Stimulated activated CD4-positive, alpha-beta T cell treated with anti-CD3 and anti-CD28 coated beads, Interleukin-2, amount 100 ng/mL, for 24 hours (primary cell): ENCODE measurements at regions not wholly inside any gene's neighbourhood (a gene's known extent, or its start where the extent isn't known, plus 50 kb on each side); places are given as distances from the start of the nearest gene placed in this dataset.

Experiments
- DNase-seq, 2 donors: peaks; one replicate each; pipeline ENCODE4 v3.0.0-alpha.2; 2020

DNA sequence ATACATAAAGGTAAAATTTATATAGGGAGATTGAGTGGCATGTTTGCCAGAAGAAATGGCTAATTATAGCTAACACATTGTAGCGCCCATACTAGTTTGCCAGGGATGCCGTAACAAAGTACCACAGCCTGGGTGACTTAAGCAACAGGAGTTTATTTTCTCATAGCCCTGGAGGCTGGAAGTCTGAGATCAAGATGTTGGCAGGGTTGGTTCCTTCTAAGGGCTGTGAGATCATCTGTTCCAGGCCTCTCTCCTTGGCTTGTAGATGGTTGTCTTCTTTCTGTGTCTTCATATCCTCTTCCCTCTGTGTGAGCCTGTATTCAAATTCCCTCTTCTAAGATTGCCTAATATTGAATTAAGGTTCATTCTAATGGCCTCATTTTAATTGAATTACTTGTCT lies 417.5 kb upstream of the OPRM1 start:
- DNase-seq = no peak

DNA sequence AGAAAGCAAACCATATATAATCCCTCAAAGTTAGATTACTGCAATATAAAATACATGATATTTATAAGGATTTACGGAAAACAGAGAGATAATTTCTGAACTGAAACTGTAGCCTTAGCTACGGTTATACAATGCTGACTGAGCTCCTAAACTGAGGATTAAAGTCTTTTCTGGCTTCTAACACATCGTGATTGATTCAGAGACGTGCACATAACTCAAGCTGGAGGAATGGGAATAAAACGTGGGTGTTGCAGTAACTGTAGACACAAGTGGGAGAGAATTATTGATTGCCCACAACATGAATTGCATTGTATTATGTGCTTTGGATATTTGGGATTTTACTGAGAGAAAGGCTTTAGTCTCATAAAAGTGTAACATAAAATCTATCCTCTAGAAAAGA lies 418.0 kb upstream of the OPRM1 start:
- DNase-seq = no peak

DNA sequence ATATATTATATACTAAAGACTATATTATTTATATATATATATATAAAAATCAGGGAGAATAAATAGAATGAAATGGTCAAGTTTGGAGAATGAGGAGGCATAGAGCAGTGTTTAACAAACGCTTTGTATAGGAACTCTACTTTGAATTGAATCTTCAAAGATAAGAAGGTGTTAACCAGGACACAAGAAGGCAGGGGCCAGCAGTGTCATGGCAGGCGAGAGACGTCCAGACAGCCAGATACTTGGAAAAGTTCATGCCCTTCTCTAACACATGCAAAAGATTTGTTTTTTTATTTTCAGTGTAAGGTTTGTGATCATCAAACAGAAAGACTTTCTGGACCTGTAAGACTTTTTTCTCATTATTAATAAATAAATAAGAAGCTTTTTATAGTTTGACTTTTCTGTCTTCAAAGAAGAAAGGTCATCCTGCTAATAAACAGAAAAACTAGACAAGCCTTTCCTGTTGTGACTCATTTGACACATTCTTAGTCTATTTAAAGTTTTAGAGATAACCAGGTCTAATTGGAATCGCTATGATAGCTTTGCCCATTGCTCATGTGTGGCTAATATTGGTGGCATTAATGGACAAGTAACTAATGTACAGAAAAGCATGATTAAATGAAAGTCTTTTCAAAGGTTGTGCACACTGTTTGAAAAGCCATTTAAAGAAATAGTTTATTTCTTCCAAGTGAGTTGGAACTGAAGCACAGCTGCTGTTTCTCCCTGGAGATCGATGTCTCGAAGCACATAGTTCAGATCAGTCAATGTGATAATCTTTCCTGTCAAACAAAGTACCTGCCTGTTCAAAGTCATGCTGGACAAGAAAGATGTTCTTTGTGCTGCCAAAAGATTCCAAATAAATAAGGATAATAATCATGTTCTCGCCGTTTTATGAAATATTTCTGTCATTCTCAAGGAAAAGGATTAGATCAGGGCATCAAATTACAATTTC lies 420.4 kb upstream of the OPRM1 start:
- DNase-seq = no peak

DNA sequence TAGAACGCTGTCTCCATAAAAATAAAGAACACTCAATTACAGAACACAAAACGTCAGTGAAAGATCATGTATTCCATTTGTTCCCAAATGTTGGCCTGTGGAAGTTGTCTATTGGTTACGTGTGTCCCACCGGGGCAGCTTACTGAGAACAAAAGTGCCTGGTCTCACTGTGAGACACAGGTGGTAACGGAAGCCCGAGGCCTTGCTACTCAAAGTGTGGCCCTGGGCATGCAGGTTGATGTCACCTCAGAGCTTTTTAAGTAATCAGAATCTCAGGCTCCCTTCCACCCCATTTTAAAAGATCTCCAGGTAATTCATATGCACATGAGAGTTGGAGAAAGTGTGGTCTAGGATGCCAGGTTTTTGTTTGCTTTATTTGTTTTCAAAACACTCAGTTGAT lies 422.5 kb upstream of the OPRM1 start:
- no peak for DNase-seq

DNA sequence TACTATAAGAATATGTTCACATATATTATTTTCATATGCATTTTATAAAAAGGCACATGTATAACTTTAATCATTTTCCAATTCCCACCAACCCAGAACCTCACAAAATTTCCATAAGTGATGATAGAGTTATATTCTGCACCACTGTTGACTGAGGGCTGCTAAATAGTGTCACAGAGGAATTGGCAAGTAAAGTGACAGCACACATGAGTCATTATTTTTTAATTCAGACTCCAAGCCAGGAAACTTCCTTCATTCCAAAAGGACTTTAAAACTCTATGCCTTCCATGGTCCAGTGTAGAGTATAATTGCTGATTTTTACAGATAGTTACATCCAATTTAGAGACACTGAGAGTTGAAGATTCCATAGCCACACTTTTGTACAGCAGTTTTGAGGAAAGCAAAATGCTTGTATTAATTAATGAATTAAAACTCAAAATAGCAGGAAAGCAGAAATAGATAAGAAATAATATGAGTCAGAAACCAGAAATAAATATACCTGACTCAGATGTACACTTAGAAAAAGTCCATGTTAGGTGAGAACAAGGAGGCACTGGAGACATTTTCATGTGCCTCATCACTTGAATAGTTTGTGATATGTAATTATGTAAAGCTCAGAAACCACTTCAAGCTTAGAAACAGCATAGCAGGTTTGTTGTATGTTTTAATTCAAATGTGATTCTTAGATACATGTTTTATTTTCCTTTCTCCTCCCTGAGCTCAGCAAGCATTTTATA lies 425.2 kb upstream of the OPRM1 start:
- DNase-seq = no peak

DNA sequence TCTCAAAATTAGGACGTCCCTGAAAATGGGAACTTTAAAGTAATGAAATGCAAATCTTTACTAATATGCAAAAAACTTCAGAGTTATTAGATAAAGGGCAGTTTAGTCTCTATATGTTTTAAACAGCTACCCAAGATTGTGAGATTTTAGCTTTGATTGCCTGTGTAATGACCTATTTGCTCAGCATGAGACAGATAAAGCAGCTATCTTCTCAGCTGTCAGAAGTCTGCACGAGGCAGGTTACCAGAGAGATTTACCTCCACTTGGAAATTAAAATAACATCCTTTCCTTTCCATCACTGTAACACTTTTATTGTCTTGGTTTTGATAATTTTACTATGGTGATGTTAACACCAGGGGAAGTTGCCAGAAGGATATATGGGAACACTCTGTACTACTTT lies 436.6 kb upstream of the OPRM1 start:
- no peak for DNase-seq

DNA sequence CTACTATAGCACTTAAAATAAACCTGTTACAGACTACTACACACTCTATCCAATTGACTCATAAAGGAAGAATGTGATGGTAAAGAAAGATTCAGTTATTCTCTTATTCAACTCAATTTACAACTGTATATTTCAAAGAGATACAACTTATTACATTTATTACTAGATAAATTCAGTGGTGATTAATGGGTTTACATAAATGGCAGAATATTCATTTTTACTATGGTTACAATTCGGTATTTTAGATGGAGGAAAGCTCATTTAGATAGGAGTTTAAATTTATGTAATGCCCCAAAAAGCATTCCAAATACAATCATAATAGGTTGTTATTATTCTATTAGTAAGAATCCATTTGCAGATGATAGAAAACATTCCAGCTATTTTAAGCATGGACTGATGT lies 439.1 kb upstream of the OPRM1 start:
- no peak for DNase-seq

DNA sequence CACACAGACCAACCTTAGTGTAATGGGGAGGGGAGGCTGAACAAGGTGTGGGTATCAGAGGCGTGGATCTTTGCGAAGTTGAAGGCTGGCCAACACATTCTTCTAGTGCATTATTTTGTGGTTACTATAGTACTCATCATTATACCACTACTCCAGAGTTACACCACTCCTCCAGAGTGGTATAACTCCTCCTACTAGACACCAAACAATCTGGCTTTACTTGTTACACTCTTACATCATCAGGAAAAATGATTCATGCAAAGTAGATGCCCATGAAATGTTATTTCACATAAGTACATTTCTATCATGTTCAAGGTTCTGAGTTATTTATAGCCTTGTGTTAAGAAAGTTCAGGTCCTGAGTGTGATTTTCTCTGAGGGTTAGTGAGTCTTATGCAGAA lies 443.1 kb upstream of the OPRM1 start:
- no peak for DNase-seq

DNA sequence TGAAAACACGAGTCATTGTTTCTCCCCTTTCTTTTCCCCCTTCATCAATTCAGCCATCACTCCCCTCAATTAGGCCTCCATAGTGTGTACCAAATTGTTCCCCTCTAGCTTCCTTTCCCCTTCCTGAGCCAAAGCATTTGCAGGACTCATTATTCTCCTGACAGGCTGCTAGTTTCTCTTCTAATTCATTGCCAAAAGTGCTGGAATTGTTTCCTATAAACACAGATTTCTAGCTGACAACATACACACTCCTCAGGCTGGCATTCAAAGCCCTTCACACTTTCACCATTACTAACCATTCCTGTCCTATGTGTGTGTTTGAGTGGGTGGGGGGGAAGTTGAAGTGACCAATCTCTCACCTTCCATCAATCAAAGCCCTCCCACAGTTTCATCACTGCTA lies 444.2 kb upstream of the OPRM1 start:
- DNase-seq = no peak

DNA sequence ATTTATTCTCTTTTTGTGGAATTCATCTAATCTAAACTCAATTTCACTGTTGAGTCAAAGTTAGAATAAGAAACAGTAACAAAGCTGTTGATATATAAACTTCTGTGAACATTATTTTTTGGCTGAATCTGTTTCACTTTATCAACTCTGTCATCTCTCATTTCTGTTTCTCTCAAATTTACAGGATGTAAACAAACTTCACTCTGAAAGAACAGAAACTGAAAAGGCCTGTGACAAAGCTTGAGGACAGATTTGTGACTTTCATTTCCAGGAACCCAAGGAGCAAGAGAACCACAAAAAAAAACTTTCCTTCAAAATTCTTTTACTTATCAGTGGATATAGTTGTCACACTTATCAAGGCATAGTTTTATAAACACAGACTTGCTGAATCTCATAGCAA lies 447.9 kb upstream of the OPRM1 start:
- no peak for DNase-seq

DNA sequence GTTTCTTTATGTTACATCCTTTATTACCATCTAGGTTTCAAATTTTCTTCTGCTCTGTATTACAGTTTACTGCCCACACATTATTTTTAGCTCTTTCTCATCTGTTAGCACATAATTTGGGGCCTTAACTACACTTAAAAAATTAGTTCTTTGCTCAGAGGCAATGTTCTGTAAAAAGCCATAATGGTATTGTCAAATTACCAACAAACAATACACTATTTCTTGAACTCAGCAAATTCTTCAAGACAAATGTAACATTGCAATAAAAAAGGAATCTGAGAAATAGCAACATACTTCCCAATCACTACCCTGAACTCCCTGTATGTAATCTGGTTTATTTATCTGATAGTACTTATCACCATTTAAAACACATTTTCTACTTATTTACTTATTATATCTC lies 448.6 kb upstream of the OPRM1 start:
- no peak for DNase-seq

DNA sequence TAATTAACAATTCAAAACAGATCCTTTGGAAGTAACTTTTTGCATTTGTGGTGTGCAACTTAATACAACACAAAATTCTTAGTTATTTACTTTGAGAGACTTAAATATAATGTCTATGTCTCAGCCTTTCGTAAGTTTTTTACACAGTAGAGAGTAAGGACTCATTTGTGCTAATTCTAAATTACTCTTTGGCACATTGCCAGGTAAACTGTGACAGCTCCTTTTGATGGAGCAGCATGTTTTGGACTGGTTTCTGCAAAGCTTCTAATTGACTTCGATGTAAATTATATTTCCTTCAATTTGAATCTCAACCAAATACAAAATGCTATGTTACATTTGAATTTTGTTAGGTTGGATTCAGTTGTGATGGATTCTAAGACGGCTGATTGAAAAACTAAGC lies 450.7 kb upstream of the OPRM1 start:
- no peak for DNase-seq

DNA sequence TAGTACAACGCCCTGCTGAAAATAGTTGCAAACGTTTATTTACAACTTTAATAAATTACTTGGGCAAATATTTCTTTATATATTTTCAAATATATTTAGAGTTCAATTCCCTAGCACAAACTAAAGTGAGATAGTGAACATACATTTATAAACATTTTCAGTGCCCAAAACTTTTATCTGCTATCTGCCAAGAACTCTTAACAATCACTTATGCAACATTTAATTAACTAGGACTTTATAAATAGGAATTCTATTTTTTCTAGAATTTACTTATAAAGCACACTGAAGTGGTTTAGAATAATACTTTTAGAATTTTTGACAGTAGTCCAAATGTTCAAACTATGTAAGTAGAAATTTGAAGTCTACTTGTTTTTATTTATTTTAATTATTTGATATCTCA lies 452.6 kb upstream of the RGS17 start:
- DNase-seq = no peak

DNA sequence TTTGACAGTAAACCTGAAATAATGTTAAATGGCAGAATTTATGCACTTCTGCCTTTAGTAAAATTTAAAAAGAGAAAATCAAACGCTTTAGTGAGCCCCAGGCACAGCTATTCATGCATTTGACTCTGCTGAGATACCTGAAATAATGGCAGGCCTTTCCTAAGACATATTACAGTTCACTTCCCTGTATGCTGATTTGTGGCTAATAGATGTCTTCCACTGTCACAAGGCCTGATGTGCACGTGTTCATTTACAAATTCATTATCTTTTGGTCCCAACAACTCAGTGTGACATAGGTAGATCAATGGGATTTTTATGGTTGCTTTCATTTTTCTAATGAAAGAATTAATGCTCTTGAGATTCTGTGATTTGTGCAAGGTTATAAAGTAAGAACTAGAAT lies 449.7 kb upstream of the RGS17 start:
- DNase-seq = no peak

DNA sequence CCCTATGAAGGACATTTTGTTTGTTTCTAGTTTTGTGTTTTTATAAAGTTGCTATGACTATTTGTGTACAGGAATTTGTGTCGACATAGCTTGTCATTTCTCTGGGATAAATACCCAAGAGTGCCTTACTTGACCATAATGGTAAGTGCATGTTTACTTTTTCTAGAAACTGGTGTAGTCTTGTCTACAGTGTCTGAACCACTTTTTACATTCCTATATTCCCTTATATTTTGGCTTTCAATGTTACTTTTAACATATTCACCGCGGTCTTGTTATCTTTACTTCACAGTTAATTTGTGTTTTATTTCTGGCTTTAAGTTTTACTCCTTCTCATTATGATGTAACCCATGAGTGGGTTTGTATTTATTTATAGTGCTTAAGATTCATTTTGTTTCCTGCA lies 444.4 kb upstream of the RGS17 start:
- DNase-seq = no peak

DNA sequence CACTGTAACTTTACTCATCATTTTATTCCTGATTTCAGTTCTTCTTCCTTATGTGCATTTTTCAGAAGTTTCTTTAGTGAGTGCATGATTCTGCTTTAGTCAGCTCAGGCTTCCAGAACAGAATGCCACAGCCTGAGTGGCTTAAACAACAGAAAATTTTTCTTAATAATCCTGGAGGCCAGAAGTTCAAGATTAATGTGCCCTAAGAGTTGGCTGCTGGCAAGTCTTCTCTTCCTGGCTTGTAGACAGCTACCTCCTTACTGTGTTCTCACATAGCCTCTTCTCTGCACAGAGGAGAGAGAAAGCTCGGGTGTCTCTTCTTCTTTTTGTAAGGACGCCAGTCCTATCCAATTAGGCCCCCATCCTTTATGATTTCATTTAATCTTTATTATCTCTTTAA lies 443.1 kb upstream of the RGS17 start:
- DNase-seq = no peak

DNA sequence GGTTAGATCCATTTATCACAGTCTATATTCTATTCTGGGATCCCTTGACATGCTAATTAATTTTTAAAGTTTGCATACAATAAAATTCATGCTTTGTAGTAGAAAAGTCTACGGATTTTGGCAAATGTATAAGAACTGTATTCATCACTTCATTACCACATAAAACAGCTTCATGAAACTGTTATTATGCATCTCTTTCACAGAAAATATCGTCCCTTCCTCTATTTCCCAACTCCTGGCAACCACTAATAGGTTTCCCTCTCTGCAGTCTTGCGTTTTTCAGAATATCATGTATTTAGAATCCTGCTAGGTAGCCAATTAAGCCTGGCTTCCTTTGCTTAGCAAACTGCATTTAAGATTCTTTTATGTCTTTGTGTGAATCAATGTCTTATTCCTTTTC lies 441.3 kb upstream of the RGS17 start:
- no peak for DNase-seq

DNA sequence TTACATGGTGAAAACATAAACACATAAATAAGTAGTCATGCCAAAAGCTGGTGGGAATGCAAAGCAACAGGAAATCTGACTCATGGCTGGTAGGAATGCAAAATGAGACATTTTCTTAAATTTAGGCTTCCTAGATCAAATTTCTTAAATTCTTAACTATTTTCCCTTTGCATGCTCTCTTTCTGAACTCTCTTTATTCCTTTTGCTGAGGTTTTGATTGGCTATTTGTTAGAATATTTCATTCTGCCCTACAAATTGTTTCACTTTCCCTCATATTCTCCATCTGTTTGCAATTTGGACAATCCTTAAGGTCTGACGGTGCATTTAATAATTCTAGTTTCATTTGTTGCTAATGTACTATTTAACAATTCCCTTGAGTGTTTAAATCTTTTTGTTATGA lies 437.5 kb upstream of the RGS17 start:
- DNase-seq = no peak

DNA sequence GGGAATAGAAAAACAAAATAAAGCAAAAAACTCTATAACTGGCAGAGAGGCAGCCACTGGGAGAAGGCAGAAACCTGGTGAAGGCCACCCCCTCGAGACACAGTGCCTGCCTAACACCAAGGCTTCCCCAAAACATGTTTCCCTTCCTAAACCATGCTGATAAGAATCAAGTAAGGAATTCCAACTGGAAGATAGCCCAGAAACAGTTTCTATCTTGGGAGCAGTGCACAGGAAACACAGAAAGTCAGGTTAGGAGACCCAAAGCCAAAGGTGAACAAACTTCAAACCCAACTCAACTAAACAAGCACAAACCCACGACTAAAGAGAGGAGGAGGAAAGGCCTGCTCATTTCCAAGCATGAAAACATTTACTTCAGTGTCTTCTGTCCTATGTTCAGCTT lies 433.7 kb upstream of the RGS17 start:
- no peak for DNase-seq

DNA sequence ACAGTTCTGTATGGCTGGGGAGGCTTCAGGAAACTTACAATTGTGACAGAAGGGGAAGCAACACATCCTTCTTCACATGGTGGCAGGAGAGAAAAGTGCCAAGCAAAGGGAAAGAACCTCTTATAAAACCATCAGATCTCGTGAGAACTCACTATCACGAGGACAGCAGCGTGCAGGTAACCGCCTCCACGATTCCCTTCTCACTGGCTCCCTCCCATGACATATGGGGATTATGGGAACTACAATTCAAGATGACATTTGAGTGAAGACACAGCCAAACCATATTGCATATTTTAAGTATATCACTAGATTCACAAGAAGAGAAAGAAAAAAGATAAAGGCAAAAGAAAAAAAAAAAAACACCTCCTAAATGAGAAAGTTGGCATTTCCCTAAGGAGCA lies 431.9 kb upstream of the RGS17 start:
- no peak for DNase-seq

DNA sequence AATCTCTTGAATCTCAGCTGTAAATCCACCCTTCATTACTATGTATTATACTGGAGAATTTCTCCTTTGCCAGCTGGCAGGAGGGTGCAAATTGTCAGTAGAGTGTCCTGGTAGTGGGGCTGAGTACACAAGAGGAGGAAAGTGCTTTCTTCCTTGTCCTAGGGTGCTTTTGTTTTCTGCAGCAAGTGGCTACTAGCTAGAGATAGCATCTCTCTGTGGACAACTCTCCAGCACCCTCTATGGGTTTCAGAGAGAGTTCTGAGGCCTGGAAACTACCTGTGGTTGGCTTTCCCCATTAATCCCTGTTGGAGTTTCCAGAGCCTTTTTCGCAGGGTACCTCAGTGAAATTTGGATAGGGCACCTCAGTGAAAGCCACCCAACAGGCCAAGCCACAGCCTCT lies 422.5 kb upstream of the RGS17 start:
- no peak for DNase-seq

DNA sequence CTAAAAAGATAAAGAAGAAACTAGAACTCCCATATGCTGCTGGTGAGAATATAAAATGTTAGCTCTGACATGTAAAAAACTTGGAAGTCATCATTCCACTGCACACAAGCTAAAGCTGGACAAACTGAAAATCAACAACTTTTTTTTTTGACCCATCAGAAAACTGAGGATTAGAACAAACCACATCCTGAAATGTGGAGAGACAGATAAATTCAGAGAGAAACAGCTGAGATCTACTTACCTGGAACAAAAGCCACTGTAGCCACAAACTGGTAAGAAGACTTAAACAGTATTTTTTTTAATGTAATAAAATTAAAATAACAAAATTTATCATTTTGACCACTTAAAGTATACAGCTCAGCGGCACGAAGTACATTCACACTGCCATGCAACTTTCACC lies 408.5 kb upstream of the RGS17 start:
- DNase-seq = no peak

DNA sequence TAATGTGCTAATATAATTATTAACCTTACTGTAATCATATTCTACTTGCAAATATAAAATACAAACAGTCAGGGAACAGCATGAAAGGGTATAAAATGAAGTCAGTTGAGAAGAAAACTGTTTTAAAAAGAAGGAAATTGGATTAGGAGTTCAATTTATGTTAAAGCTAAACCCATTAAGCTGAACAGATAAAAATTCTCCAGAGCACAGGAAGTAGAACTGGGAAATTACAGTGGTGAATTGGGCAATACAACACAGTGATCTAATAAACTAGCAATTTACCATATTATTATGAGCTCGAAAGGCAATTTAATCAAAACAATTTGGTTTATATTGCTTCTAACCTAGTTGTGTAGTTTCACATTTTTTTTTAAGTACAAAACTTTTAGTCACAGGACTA lies 407.4 kb upstream of the RGS17 start:
- DNase-seq = no peak

DNA sequence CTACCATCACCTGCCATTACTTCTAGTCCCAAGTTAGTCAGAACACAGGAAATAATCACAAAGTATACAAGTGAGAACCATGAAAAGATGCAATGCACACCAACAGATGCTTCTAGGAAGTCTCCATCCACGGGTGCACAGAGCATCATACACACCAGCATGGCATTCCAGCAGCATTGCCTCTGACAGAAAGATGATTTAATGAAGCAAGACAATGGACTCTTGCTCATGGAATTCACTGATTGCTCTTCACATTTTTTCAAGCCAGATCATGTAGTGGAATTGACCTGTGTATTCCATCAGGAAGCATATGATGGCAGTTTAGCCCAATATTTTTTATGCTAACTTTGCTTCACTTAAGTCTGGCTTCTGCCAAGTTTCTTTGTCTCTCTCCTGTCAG lies 406.3 kb upstream of the RGS17 start:
- no peak for DNase-seq

DNA sequence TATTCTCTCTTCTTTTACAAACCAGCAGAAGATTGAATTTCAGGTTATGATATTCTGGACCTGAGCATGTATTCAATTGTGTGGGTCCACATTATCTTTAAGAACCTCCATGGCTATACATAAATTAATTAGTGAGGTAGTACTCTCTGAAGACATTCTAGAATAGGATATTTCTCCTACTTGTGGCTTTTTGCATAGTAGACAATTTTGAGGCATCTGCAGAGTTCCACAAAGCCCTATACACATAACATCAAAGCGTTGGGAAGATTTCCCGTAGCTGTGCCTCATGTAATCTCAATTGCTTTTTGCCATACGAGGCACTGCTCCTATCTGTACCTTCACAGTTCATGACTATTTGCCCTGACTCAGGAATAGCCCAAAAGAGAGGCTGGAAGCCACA lies 395.4 kb upstream of the RGS17 start:
- no peak for DNase-seq
